ENCODE measurements at regions not wholly inside any gene's neighbourhood (a gene's known extent, or its start where the extent isn't known, plus 50 kb on each side); places are given as distances from the start of the nearest gene placed in this dataset.

DNA sequence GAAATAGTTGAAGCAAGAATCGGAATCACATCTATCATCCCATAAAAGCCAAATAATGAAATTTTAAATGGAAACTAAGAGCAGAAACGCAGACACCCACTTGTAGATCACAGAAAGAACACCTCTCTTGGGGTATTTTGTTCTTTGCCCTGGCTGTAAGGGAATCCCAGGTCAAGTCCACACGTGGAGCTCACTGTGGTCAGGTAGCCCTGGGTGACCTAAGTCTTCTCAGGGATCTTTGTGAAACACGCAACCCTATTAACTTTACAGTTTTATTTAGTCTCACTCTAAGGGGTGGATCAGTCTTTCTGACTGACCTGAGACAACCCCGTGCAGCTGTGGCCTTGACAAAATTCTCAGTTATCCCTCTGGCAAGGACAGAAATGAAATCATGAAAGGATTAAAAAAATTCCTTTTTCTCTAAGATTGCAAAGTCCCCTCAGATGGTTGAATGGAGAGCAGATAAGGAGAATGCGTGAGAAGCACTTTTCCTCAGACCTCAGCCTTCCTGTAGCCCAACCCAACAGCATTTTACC is 111.6 kb downstream of the NREP start:
- no peak overlapping the region for H3K4me3 ChIP-seq
- DNase-seq (ENCODE audit: low spot score in 2 of 2) = no peak
- no peaks in the 10 kb centered on the region for H3K4me1 ChIP-seq
- H3K27me3 ChIP-seq (ENCODE audit: low read depth) = no peaks in the 10 kb centered on the region; the same call in 1 of the 2 replicates
- H3K9me3 ChIP-seq = no peaks in the 10 kb centered on the region
- no peaks in the 10 kb centered on the region for H3K36me3 ChIP-seq (replicated peaks)
- in situ Hi-C loops (cut with MboI; ENCODE audit: low sequenced_read_pairs) = no loop called here

DNA sequence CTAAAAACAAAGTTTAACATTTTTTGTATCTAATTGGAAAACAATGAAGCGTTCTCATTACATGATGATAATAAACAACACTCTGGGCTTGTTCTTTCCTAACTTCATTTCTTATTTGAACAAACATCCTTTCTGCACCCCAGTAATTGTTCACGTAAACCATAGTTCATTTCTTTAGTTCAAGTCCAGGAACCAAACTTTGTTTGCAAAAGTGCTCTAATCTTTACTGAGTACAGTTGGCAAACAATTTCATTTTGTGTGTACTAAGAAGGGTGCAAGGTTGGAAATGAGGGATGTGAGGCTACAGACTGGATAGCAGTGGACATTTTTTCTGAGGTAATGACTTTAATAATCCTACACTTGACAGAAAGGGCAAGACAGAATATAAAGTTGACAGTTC is 113.5 kb downstream of the NREP start:
- H3K36me3 ChIP-seq (replicated peaks) = no peaks in the 10 kb centered on the region
- no peak for DNase-seq (ENCODE audit: low spot score in 2 of 2)
- H3K4me1 ChIP-seq = no peaks in the 10 kb centered on the region
- H3K4me3 ChIP-seq = no peak overlapping the region
- no peaks in the 10 kb centered on the region; the same call in 1 of the 2 replicates for H3K27me3 ChIP-seq (ENCODE audit: low read depth)
- peaks cover 5% of the 10 kb centered on the region for H3K9me3 ChIP-seq
- in situ Hi-C loops (cut with MboI; ENCODE audit: low sequenced_read_pairs) = no loop called here

DNA sequence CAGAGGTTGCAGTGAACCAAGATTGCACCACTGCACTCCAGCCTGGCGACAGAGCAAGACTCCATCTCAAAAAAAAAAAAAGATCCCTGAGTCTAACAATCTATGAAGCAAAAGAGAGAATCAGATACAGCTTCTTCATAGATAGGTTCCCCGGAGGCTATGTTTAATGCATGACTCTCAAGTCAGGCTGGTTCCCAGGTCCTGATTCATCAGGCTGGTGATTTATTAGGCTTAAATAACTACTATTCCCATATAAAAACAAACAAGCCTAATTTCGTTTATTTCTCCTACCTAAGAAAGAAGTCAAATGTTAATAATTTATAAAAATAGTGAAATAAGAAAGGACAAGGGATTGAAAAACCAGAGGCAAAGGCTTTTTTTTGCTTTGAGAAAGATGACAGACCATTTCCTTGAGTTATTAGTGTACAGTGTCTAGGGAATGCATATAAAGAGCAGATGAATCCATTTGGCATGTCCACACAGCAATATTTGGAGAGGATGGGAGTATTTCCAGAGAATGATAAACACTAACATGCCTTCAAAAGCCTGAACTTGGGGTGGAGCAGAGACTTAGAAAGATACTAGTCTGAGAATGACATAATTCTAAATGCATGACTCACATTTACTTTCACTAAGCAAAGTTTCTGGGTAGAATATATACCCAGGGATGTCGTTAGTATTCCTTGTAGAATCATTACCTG is 115.3 kb downstream of the NREP start:
- in situ Hi-C loops (cut with MboI; ENCODE audit: low sequenced_read_pairs) = no loop called here
- no peak for DNase-seq (ENCODE audit: low spot score in 2 of 2)
- peaks cover 5% of the 10 kb centered on the region for H3K9me3 ChIP-seq

DNA sequence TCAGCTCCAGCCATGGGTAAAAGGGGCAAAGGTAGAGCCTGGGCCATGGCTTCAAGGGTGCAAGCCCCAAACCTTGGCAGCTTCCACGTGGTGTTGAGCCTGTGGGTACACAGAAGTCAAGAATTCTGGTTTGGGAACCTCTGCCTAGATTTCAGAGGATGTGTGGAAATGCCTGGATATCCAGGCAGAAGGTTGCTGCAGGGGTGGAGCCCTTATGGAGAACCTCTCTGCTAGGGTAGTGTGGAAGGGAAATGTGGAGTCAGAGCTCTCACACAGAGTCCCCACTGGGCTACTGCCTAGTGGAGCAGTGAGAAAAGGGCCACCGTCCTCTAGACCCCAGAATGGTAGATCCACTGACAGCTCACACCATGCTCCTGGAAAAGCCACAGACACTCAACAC is 117.1 kb downstream of the NREP start:
- Histone ChIP-seq H3K9me3 (peaks cover 5% of the 10 kb centered on the region), H3K36me3 (replicated peaks) (no peaks in the 10 kb centered on the region), H3K27me3 (ENCODE audit: low read depth) (no peaks in the 10 kb centered on the region; the same call in 1 of the 2 replicates), H3K4me3 (no peak overlapping the region), H3K4me1 (no peaks in the 10 kb centered on the region)
- in situ Hi-C loops (cut with MboI; ENCODE audit: low sequenced_read_pairs) = no loop called here
- no peak for DNase-seq (ENCODE audit: low spot score in 2 of 2)

More for the DNA sequence above, 115.3 kb downstream of the NREP start:
- Histone ChIP-seq H3K36me3 (replicated peaks) (no peaks in the 10 kb centered on the region), H3K4me1 (no peaks in the 10 kb centered on the region), H3K4me3 (no peak overlapping the region), H3K27me3 (ENCODE audit: low read depth) (no peaks in the 10 kb centered on the region; the same call in 1 of the 2 replicates)

DNA sequence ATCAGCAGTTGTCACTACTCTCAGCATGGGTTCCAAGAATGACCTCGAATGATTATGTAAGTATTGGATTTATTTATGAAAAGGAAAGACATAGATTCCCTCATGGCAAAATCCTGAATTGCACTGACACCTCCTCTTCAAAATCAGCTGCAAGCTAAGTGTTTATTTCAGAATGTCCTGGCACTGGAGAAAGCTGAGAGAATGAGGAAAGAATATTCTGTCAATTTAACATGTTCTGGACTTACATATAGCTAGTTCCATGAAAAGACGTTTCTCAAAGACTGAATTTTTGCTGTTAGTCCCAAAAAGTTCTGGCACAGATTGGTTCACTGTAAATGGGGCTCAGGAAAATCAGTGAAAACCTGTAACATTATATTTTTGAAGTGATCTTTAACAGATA is 120.3 kb downstream of the NREP start:
- Histone ChIP-seq H3K9me3 (peaks cover 5% of the 10 kb centered on the region), H3K27me3 (ENCODE audit: low read depth) (no peaks in the 10 kb centered on the region), H3K36me3 (replicated peaks) (no peaks in the 10 kb centered on the region), H3K4me1 (no peaks in the 10 kb centered on the region), H3K4me3 (no peak overlapping the region)
- in situ Hi-C loops (cut with MboI; ENCODE audit: low sequenced_read_pairs) = no loop called here
- DNase-seq (ENCODE audit: low spot score in 2 of 2) = no peak

DNA sequence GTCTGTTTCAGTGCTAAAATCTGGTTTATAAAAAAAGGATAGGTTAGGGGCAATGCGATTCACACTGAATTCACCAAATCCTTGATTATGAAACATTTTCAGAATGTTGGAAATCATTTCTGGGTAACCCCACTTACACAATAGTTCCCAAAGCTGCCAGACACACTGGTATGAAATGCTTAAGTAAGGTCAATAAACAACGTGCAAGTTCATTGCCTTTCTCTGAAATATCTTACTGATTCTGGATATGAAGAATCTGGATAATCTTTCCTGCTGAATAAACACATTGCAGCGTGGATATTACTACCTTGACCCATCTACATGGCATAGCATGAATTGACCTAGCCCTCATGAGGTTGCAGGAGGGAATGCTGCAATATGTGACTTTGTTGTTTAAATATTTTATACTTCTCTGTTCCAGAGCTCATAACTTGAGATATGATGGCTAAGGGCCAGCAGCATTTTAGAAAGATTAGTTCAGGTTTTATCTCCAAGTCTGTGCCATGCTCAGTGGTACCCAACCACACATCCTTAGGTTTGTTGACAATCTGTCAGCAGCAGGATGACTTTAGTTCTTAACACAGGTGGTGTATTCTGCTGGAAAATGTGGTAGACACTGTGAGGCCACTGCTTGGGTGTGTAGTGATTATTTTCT is 121.0 kb downstream of the NREP start:
- Histone ChIP-seq H3K36me3 (replicated peaks) (no peaks in the 10 kb centered on the region), H3K4me3 (no peak overlapping the region), H3K4me1 (no peaks in the 10 kb centered on the region), H3K27me3 (ENCODE audit: low read depth) (no peaks in the 10 kb centered on the region), H3K9me3 (peaks cover 5% of the 10 kb centered on the region)
- in situ Hi-C loops (cut with MboI; ENCODE audit: low sequenced_read_pairs) = no loop called here
- no peak for DNase-seq (ENCODE audit: low spot score in 2 of 2)

DNA sequence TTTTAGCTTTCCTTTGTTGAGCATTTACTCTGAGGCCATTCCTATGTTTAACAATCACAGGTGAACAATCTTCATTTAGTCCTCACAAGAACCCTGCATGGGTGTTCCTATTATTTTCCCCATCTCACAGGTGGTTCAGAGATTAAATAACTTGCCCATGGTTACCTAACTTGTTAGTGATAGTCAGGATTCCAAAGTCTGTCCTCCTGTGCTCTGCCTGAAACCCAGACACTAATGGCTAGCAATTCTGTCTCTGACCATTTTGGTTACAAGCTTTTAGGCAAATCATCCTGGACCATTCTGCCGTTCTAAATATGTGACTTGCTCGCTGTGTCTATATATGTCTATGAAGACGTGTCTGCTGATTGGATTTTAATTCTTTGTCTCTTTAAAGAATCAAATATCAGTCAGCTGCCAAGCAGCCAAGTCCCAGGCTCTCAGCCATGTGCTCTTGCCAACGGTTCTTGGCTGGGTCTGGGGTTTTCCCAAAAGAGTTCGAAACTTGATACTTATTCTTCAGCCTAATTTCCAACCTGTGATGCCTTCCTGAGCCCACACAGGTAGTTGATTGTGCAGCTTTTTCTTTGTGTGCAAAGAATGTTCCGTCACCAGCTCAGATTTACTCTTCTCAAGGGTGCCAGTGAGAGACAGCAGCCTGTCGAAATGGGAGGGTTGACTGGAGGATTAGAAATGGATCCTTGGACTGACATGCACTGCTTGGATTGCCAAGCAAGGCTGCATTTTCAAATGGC is 121.7 kb downstream of the NREP start:
- H3K9me3 ChIP-seq = peaks cover 5% of the 10 kb centered on the region
- H3K4me1 ChIP-seq = no peaks in the 10 kb centered on the region
- DNase-seq (ENCODE audit: low spot score in 2 of 2) = no peak
- no peaks in the 10 kb centered on the region for H3K27me3 ChIP-seq (ENCODE audit: low read depth)
- in situ Hi-C loops (cut with MboI; ENCODE audit: low sequenced_read_pairs) = no loop called here
- no peak overlapping the region for H3K4me3 ChIP-seq
- H3K36me3 ChIP-seq (replicated peaks) = no peaks in the 10 kb centered on the region

DNA sequence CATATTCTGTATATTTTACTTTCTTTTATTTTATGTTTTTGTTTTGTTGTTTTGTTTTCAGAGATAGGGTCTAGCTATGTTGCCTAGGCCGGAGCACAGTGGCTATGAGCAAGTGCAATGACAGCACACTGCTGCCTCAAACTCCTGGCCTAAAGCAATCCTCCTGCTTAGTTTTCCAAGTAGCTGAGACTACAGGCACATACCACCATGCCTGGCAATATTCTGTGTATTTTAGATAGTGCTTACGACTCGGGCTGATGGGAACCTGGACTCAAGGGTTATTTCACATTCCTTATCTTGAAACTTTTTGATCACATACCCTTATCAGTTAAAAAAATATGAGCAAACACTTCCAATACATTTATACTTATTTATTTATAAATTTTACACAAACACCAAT is 119.0 kb upstream of the STARD4 start:
- in situ Hi-C loops (cut with MboI; ENCODE audit: low sequenced_read_pairs) = no loop called here
- H3K4me3 ChIP-seq = no peak overlapping the region
- H3K36me3 ChIP-seq (replicated peaks) = no peaks in the 10 kb centered on the region
- no peaks in the 10 kb centered on the region for H3K9me3 ChIP-seq
- no peaks in the 10 kb centered on the region for H3K4me1 ChIP-seq
- no peaks in the 10 kb centered on the region for H3K27me3 ChIP-seq (ENCODE audit: low read depth)
- DNase-seq (ENCODE audit: low spot score in 2 of 2) = no peak

DNA sequence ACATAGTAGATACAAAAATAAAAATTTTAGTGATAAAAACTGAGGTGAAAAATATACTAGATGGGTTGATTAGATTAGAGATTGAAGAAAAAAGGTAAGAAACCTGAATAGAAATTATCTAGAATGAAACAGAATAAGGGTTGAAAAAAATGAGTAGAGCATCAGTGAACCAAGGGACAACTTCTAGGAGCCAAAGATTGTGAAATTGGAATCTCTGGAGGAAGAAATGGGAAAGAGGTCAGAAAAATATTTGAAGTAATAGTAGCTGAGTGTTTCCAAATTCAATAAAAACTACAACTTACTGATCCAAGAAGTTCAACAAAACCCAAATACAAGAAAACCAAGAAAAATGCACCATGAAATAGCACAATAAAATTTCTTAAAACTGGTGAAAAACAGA is 116.6 kb upstream of the STARD4 start:
- no peak overlapping the region for H3K4me3 ChIP-seq
- no peaks in the 10 kb centered on the region for H3K27me3 ChIP-seq (ENCODE audit: low read depth)
- no peaks in the 10 kb centered on the region for H3K36me3 ChIP-seq (replicated peaks)
- in situ Hi-C loops (cut with MboI; ENCODE audit: low sequenced_read_pairs) = no loop called here
- H3K4me1 ChIP-seq = no peaks in the 10 kb centered on the region
- DNase-seq (ENCODE audit: low spot score in 2 of 2) = no peak
- H3K9me3 ChIP-seq = no peaks in the 10 kb centered on the region

DNA sequence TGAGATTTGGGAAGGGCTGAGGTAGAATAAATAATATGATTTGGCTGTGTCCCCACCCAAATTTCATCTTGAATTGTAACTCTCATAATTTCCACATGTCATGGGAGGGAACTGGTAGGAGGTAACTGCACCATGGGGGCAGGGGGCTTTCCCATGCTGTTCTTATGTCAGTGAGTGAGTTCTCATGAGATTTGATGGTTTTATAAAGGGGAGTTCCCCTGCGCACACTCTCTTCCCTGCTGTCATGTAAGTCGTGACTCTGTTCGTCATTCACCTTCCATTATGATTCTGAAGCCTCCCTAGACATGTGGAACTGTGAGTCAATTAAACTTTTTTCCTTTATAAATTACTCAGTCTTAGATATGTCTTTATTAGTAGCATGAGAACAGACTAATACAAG is 115.5 kb upstream of the STARD4 start:
- in situ Hi-C loops (cut with MboI; ENCODE audit: low sequenced_read_pairs) = no loop called here
- DNase-seq (ENCODE audit: low spot score in 2 of 2) = no peak
- no peaks in the 10 kb centered on the region for H3K9me3 ChIP-seq
- H3K4me3 ChIP-seq = no peak overlapping the region
- H3K27me3 ChIP-seq (ENCODE audit: low read depth) = peaks cover 2% of the 10 kb centered on the region; the same call in 1 of the 2 replicates
- no peaks in the 10 kb centered on the region for H3K4me1 ChIP-seq
- no peaks in the 10 kb centered on the region for H3K36me3 ChIP-seq (replicated peaks)

DNA sequence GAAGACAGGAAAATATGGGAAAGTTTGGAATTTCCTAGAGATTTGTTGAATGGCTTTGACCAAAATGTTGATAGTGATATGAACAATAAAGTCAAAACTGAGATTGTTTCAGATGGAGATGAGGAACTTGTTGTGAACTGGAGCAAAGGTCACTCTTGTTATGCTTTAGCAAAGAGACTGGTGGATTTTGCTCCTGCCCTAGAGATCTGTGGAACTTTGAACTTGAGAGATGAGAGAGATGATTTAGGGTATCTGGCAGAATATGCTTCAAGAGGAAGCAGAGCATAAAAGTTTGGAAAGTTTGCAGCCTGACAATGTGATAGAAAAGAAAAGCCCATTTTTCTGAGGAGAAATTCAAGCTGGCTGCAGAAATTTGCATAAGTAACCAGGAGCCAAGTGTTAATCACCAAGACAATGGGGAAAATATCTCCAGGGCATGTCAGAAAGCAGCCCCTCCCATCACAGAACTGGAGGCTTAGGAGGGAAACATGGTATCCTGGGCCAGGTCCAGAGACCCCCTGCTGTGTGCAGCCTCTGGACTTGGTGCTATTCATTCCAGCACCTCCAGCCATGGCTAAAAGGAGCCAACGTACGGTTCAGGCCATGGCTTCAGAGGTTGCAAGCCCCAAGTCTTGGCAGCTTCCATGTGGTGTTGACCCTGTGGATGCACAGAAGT is 114.3 kb upstream of the STARD4 start:
- in situ Hi-C loops (cut with MboI; ENCODE audit: low sequenced_read_pairs) = no loop called here
- no peak for DNase-seq (ENCODE audit: low spot score in 2 of 2)
- H3K36me3 ChIP-seq (replicated peaks) = no peaks in the 10 kb centered on the region

DNA sequence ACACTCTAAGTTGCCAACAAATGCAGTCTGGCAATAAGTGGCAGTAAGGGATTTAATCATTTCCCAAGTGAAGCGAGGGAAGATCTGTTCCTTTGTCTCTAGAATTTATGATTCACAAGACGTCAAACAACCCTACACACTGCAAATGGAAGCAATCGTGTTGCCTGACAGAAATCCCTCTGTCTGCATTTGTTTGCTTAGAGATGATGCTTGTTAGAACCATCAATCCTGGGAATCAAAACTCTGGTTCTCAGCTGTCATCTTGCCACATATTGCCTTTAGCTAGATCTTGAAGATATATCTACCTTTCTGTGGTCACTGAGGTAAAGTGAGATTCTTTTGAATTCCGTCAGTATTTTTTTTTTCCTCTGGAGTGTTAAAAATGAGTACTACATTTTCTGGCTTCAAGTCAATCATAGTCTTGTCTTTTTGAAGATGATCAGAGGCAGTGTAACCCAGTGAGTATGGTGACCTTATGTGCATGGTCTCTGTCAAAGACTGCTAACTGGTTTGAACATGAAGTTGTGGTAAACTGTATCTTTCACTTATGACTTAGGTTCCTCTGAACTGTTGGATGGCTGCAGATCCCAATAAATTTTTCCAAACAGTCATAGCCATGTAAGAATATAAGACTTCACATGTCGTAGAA is 106.4 kb upstream of the STARD4 start:
- Histone ChIP-seq H3K27me3 (ENCODE audit: low read depth) (peaks cover 4% of the 10 kb centered on the region; the same call in 1 of the 2 replicates), H3K4me3 (no peak overlapping the region), H3K9me3 (no peaks in the 10 kb centered on the region), H3K4me1 (no peaks in the 10 kb centered on the region), H3K36me3 (replicated peaks) (no peaks in the 10 kb centered on the region)
- in situ Hi-C loops (cut with MboI; ENCODE audit: low sequenced_read_pairs) = no loop called here
- no peak for DNase-seq (ENCODE audit: low spot score in 2 of 2)

More for the DNA sequence above, 114.3 kb upstream of the STARD4 start:
- H3K9me3 ChIP-seq = no peaks in the 10 kb centered on the region
- no peaks in the 10 kb centered on the region for H3K4me1 ChIP-seq
- H3K4me3 ChIP-seq = no peak overlapping the region
- peaks cover 2% of the 10 kb centered on the region; the same call in 1 of the 2 replicates for H3K27me3 ChIP-seq (ENCODE audit: low read depth)

DNA sequence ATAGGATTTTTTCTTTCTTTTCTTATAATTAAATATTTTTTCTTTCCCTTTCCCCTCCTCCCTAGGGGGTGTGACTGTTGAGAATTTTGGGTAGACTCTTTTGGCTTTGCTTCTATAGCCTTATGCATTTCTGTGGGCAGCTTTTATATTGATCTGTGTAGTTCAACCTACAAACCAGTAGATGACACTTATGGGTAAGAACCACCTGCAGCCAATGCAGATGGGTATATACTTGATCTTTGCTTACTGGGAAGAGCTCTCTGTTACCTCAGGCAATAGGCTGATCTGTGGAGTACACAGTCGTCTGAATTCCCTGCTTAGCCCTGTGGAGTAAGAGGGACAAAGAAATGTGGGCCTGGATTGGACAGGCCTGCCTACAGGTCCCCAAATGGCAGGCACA is 102.7 kb upstream of the STARD4 start:
- in situ Hi-C loops (cut with MboI; ENCODE audit: low sequenced_read_pairs) = no loop called here

More for the DNA sequence above, 102.7 kb upstream of the STARD4 start:
- H3K4me3 ChIP-seq = no peak overlapping the region
- no peaks in the 10 kb centered on the region for H3K4me1 ChIP-seq
- no peaks in the 10 kb centered on the region for H3K36me3 ChIP-seq (replicated peaks)
- DNase-seq (ENCODE audit: low spot score in 2 of 2) = no peak
- H3K27me3 ChIP-seq (ENCODE audit: low read depth) = peaks cover 2% of the 10 kb centered on the region; the same call in 1 of the 2 replicates
- no peaks in the 10 kb centered on the region for H3K9me3 ChIP-seq
